ENCODE measurements at regions not wholly inside any gene's neighbourhood (a gene's known extent, or its start where the extent isn't known, plus 50 kb on each side); places are given as distances from the start of the nearest gene placed in this dataset.

GRCh38 chr20:56783826-56784225, 154.7 kb downstream of the TFAP2C start:
- no peaks in the 10 kb centered on the region for H3K27me3 ChIP-seq (ENCODE audit: control insufficient read depth, low read length)
- no peak overlapping the region for H3K27ac ChIP-seq (ENCODE audit: low read depth, low read length)
- no peak overlapping the region for H3K4me3 ChIP-seq (ENCODE audit: low read length)
- no peaks in the 10 kb centered on the region for H4K20me1 ChIP-seq (ENCODE audit: control insufficient read depth, insufficient read depth, low read depth, low read length)
- no peaks in the 10 kb centered on the region for H3F3A ChIP-seq (ENCODE audit: control insufficient read depth, insufficient read depth)
- no peaks in the 10 kb centered on the region for H3K9me3 ChIP-seq (ENCODE audit: control insufficient read depth, insufficient read depth, low read length)
- no peaks in the 10 kb centered on the region for H3K4me1 ChIP-seq (ENCODE audit: control insufficient read depth, low read length)
- no peaks in the 10 kb centered on the region for H3K79me2 ChIP-seq (ENCODE audit: control insufficient read depth, low read length)
- no peak overlapping the region for H3K4me2 ChIP-seq (ENCODE audit: low read length)
- no peaks in the 10 kb centered on the region for H3K36me3 ChIP-seq (ENCODE audit: control insufficient read depth, low read length)
- TF ChIP-seq EZH2phosphoT487 (IDR thresholded peaks at IDR 0.05; ENCODE audit: borderline replicate concordance, low read length) (no peak), CTCF (IDR thresholded peaks at IDR 0.05; ENCODE audit: low read depth, low read length, poor library complexity, severe bottlenecking) (no peak)
- H3K9me2 ChIP-seq (replicated peaks; ENCODE audit: control insufficient read depth, low read length) = no peaks in the 10 kb centered on the region

- no peaks in the 10 kb centered on the region for H3K79me2 ChIP-seq (ENCODE audit: control insufficient read depth, low read length)
- no peak overlapping the region for H3K4me3 ChIP-seq (ENCODE audit: low read length)
- H3F3A ChIP-seq (ENCODE audit: control insufficient read depth, insufficient read depth) = no peaks in the 10 kb centered on the region
- no peaks in the 10 kb centered on the region for H3K9me3 ChIP-seq (ENCODE audit: control insufficient read depth, insufficient read depth, low read length)
- no peaks in the 10 kb centered on the region for H3K36me3 ChIP-seq (ENCODE audit: control insufficient read depth, low read length)
- H4K20me1 ChIP-seq (ENCODE audit: control insufficient read depth, insufficient read depth, low read depth, low read length) = no peaks in the 10 kb centered on the region
- H3K4me2 ChIP-seq (ENCODE audit: low read length) = no peak overlapping the region
- no peaks in the 10 kb centered on the region for H3K4me1 ChIP-seq (ENCODE audit: control insufficient read depth, low read length)
- no peak overlapping the region for H3K27ac ChIP-seq (ENCODE audit: low read depth, low read length)
- H3K9me2 ChIP-seq (replicated peaks; ENCODE audit: control insufficient read depth, low read length) = no peaks in the 10 kb centered on the region
- no peaks in the 10 kb centered on the region for H3K27me3 ChIP-seq (ENCODE audit: control insufficient read depth, low read length)
- TF ChIP-seq EZH2phosphoT487 (IDR thresholded peaks at IDR 0.05; ENCODE audit: borderline replicate concordance, low read length) = no peak
- no peak for TF ChIP-seq CTCF (IDR thresholded peaks at IDR 0.05; ENCODE audit: low read depth, low read length, poor library complexity, severe bottlenecking)
Observed at GRCh38 chr20:56786503-56786902, 157.4 kb downstream of the TFAP2C start.

- H3K4me3 ChIP-seq (ENCODE audit: low read length) = no peak overlapping the region
- no peaks in the 10 kb centered on the region for H3K36me3 ChIP-seq (ENCODE audit: control insufficient read depth, low read length)
- no peaks in the 10 kb centered on the region for H3K4me1 ChIP-seq (ENCODE audit: control insufficient read depth, low read length)
- no peak overlapping the region for H3K4me2 ChIP-seq (ENCODE audit: low read length)
- H3F3A ChIP-seq (ENCODE audit: control insufficient read depth, insufficient read depth) = no peaks in the 10 kb centered on the region
- TF ChIP-seq CTCF (IDR thresholded peaks at IDR 0.05; ENCODE audit: low read depth, low read length, poor library complexity, severe bottlenecking) = no peak
- TF ChIP-seq EZH2phosphoT487 (IDR thresholded peaks at IDR 0.05; ENCODE audit: borderline replicate concordance, low read length) = no peak
- no peaks in the 10 kb centered on the region for H3K9me2 ChIP-seq (replicated peaks; ENCODE audit: control insufficient read depth, low read length)
- no peak overlapping the region for H3K27ac ChIP-seq (ENCODE audit: low read depth, low read length)
- H4K20me1 ChIP-seq (ENCODE audit: control insufficient read depth, insufficient read depth, low read depth, low read length) = no peaks in the 10 kb centered on the region
- H3K79me2 ChIP-seq (ENCODE audit: control insufficient read depth, low read length) = no peaks in the 10 kb centered on the region
- H3K27me3 ChIP-seq (ENCODE audit: control insufficient read depth, low read length) = no peaks in the 10 kb centered on the region
- H3K9me3 ChIP-seq (ENCODE audit: control insufficient read depth, insufficient read depth, low read length) = no peaks in the 10 kb centered on the region
Observed at GRCh38 chr20:56788041-56788670, 159.1 kb downstream of the TFAP2C start.
